ENCODE measurements at regions not wholly inside any gene's neighbourhood (a gene's known extent, or its start where the extent isn't known, plus 50 kb on each side); places are given as distances from the start of the nearest gene placed in this dataset.
A peak's percentile ranks its signal among the peaks of the same experiment; 100 is the strongest.

DNA sequence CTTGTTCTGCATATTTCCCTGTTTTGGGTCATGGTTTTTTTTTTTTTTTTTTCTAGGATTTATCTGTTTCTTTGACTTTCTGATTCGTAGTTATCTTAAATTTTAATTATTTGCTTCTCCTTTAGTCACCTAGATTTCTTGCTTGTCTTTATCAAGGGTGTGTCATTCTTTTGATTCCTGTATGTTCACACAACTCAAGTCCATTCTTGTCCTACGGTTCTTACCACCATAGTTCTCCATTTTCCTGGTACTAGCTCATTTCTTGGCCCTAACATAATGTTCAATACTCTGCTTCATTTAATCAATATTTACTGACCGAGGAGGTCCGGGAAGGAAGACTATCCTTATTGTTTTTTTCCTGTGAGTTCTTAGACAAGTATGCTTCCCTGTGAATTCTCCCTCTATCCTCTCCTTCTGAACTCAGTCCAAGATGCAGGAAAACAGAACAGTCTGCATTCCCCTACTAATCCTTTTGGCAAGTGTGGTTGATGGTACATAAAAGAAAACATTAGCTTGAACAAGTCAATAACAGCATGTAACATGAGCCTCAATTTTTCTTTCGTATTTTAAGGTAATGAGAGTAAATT lies 1346.4 kb upstream of the SEL1L start:
- POLR2A ChIA-PET: no interaction called here
- Histone ChIP-seq H3K4me3 (ENCODE audit: low read length) (no peak overlapping the region), H3K27ac (ENCODE audit: low read depth in 1 of 2, low read length in 2 of 2) (no peak overlapping the region), H3K27me3 (ENCODE audit: control insufficient read depth in 1 of 2, insufficient read depth in 2 of 2, low read length in 2 of 2) (no peaks in the 10 kb centered on the region), H3K36me3 (ENCODE audit: insufficient read depth, low read length) (no peaks in the 10 kb centered on the region), H3K9me3 (ENCODE audit: control insufficient read depth in 1 of 2, insufficient read depth in 1 of 2, low read length in 2 of 2) (peaks cover 0 to 3% of the 10 kb centered on the region in 2 experiments), H3K4me1 (ENCODE audit: insufficient read depth, low read length) (no peaks in the 10 kb centered on the region)
- Mint-ChIP-seq H3K27me3 (no peaks in the 10 kb centered on the region), H3K27ac (no peak overlapping the region), H3K4me1 (ENCODE audit: low read depth) (no peaks in the 10 kb centered on the region), H3K9me3 (peaks cover 8% of the 10 kb centered on the region), H3K36me3 (ENCODE audit: low read depth) (no peaks in the 10 kb centered on the region), H3K4me3 (no peak overlapping the region)
- ATAC-seq (ENCODE audit: poor library complexity) (no peak), DNase-seq (no peak)
- intact Hi-C loops (cut with DNase I, micrococcal nuclease): no loop called here
- CTCF ChIA-PET: no interaction called here
- no peak for TF ChIP-seq CTCF (IDR thresholded peaks at IDR 0.05)

DNA sequence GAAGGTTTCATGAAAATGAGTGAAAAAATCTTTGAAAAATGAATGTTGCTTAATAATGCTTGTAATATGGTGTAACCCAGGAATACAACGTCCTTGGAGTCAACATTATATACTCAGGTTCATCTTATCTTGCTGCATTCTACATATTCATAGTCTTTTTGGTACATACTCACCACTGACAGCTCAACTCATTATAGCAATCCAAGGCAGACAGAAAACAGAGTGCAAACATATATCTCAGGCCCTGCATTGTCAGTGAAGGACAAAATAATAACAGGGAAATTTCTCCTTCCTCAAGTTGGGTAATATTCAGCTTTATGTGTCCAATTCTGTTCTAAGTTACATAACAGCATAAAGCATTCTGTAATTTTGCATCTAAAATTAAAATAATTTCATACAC lies 1353.0 kb upstream of the SEL1L start:
- Mint-ChIP-seq H3K27ac (no peak overlapping the region), H3K36me3 (ENCODE audit: low read depth) (no peaks in the 10 kb centered on the region), H3K9me3 (peaks cover 21% of the 10 kb centered on the region), H3K4me1 (ENCODE audit: low read depth) (no peaks in the 10 kb centered on the region), H3K4me3 (no peak overlapping the region), H3K27me3 (no peaks in the 10 kb centered on the region)
- Histone ChIP-seq H3K27ac (ENCODE audit: low read depth in 1 of 2, low read length in 2 of 2) (no peak overlapping the region), H3K36me3 (ENCODE audit: insufficient read depth, low read length) (no peaks in the 10 kb centered on the region), H3K9me3 (ENCODE audit: control insufficient read depth in 1 of 2, insufficient read depth in 1 of 2, low read length in 2 of 2) (peaks cover 0 to 19% of the 10 kb centered on the region in 2 experiments), H3K4me3 (ENCODE audit: low read length) (no peak overlapping the region), H3K27me3 (ENCODE audit: control insufficient read depth in 1 of 2, insufficient read depth in 2 of 2, low read length in 2 of 2) (no peaks in the 10 kb centered on the region), H3K4me1 (ENCODE audit: insufficient read depth, low read length) (no peaks in the 10 kb centered on the region)
- POLR2A ChIA-PET: no interaction called here
- intact Hi-C loops (cut with DNase I, micrococcal nuclease): no loop called here
- CTCF ChIA-PET: interaction anchor here (0.9 kb wide), 1 partner anchor 458 kb away, joined by 3 read pairs; no protein-coding TSS in a partner anchor
- DNase-seq (no peak), ATAC-seq (ENCODE audit: poor library complexity) (no peak)
- no peak for TF ChIP-seq CTCF (IDR thresholded peaks at IDR 0.05)

- Mint-ChIP-seq H3K36me3 (ENCODE audit: low read depth) (no peaks in the 10 kb centered on the region), H3K9me3 (peaks cover 17% of the 10 kb centered on the region), H3K4me1 (ENCODE audit: low read depth) (no peaks in the 10 kb centered on the region), H3K27me3 (no peaks in the 10 kb centered on the region), H3K27ac (no peak overlapping the region), H3K4me3 (no peak overlapping the region)
- Histone ChIP-seq H3K4me1 (ENCODE audit: insufficient read depth, low read length) (no peaks in the 10 kb centered on the region), H3K27ac (ENCODE audit: low read depth in 1 of 2, low read length in 2 of 2) (no peak overlapping the region), H3K4me3 (ENCODE audit: low read length) (no peak overlapping the region), H3K9me3 (ENCODE audit: control insufficient read depth in 1 of 2, insufficient read depth in 1 of 2, low read length in 2 of 2) (peaks cover 0 to 24% of the 10 kb centered on the region in 2 experiments), H3K36me3 (ENCODE audit: insufficient read depth, low read length) (no peaks in the 10 kb centered on the region), H3K27me3 (ENCODE audit: control insufficient read depth in 1 of 2, insufficient read depth in 2 of 2, low read length in 2 of 2) (no peaks in the 10 kb centered on the region)
- DNase-seq (no peak), ATAC-seq (ENCODE audit: poor library complexity) (no peak)
- intact Hi-C loops (cut with DNase I, micrococcal nuclease): no loop called here
- TF ChIP-seq CTCF (IDR thresholded peaks at IDR 0.05): peak; percentile 11
- ChIA-PET POLR2A (no interaction called here), CTCF (no interaction called here)
Measured at GRCh38 chr14:82889701-82890100, 1356.0 kb upstream of the SEL1L start.

Data from CD4-positive, alpha-beta T cell (primary cell).